DND-41 (cell line): ENCODE measurements at regions not wholly inside any gene's neighbourhood (a gene's known extent, or its start where the extent isn't known, plus 50 kb on each side); places are given as distances from the start of the nearest gene placed in this dataset.

Experiments
- CTCF ChIP-seq: IDR thresholded peaks from 2 replicates; pipeline ENCODE4 v1.5.1; 2012; ENCODE audit warnings: borderline replicate concordance, low read length, moderate library complexity, mild to moderate bottlenecking; ENCODE audit not compliant: poor library complexity, severe bottlenecking; ENCODE audit errors: extremely low read depth
- EZH2 ChIP-seq: IDR thresholded peaks from 3 replicates; pipeline ENCODE4 v1.6.1; 2012; ENCODE audit warnings: borderline replicate concordance, low read depth, mild to moderate bottlenecking, moderate library complexity, low read length, inconsistent platforms; ENCODE audit not compliant: severe bottlenecking

DNA sequence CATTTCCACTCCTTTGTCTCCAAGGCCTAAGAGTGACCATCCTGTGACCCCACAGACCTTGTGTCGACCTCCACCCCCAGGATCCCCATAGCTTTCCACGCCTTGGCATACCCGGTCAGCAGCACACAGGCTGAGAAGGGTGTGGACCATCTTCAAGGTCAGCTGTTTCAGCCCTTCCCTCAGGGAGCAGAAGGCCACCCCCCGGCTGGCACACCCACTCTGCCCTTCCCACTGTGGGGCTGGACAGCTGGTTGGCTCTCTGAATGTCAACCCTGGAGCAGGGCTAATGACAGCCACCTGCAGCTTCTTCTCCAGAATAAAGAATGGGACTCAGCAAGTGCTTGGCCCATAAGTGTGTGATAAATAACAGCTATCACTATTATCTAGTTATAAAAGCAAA is 93.1 kb downstream of the OLFM1 start:
- TF ChIP-seq CTCF = no peak
- TF ChIP-seq EZH2 = no peak
